ENCODE measurements at regions not wholly inside any gene's neighbourhood (a gene's known extent, or its start where the extent isn't known, plus 50 kb on each side); places are given as distances from the start of the nearest gene placed in this dataset.

DNA sequence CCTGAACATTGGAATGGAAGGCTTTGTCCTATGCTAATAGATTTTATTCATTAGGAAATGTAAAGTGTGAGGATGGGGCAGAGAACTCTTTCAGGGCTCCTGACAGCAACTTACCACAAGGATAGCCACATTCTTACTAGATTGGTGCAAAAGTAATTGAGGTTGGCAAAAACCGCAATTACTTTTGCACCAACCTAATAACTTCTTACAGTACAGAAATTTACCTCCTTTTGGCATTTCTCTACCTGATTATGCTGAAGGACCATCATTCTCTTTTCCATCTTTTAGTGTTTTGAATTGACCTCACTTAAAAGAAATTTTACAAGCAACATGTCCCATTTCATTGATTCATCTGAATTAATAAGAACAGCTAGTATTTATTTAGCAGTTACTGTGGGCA is 109.2 kb upstream of the AP1S2 start:
- TF ChIP-seq YY1 (IDR thresholded peaks at IDR 0.05; ENCODE audit: insufficient read depth, insufficient read length): no peak
- no peak for TF ChIP-seq ZNF274 (IDR thresholded peaks at IDR 0.05; ENCODE audit: low read depth, low read length)
- TF ChIP-seq SUZ12 (IDR thresholded peaks at IDR 0.05; ENCODE audit: extremely low read depth, insufficient read depth, insufficient read length): no peak
- Histone ChIP-seq H3K27me3 (ENCODE audit: insufficient read depth, insufficient read length) (no peaks in the 10 kb centered on the region), H3K4me3 (ENCODE audit: insufficient read length, low read depth) (no peak overlapping the region)

DNA sequence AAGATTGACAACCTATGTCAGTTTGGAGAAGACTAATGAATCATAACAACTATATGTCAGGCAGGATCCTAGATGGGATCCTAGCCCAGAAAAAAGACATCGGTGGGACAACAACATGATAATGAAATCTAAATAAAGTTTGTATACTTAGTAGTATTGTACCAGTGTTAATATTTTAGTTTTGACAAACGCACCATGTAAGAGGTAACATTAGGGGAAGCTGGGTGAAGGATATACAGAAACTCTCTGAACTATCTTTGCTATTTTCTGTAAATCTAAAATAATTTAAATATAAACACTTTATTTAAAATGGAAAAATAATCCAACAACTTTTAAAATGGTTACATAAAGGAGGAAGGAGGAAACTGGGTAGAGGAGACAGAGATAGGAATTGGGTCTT is 105.6 kb upstream of the AP1S2 start:
- no peaks in the 10 kb centered on the region for H3K36me3 ChIP-seq (ENCODE audit: insufficient read depth, insufficient read length, low read length)
- H3K4me3 ChIP-seq (ENCODE audit: insufficient read length, low read depth): no peak overlapping the region
- no peak for DNase-seq (ENCODE audit: low read depth, low spot score)
- no peaks in the 10 kb centered on the region for H3K9me3 ChIP-seq (ENCODE audit: insufficient read depth, low read length)
- TF ChIP-seq SUZ12 (IDR thresholded peaks at IDR 0.05; ENCODE audit: extremely low read depth, insufficient read depth, insufficient read length): no peak
- no peak for TF ChIP-seq ZNF274 (IDR thresholded peaks at IDR 0.05; ENCODE audit: low read depth, low read length)
- TF ChIP-seq YY1 (IDR thresholded peaks at IDR 0.05; ENCODE audit: insufficient read depth, insufficient read length): no peak
- H3K27me3 ChIP-seq (ENCODE audit: insufficient read depth, insufficient read length): no peaks in the 10 kb centered on the region
- no peak overlapping the region for H3K9ac ChIP-seq (ENCODE audit: insufficient read length, low read depth)
- H3K4me1 ChIP-seq (ENCODE audit: insufficient read depth, insufficient read length): no peaks in the 10 kb centered on the region

More for the DNA sequence above, 109.2 kb upstream of the AP1S2 start:
- Histone ChIP-seq H3K9ac (ENCODE audit: insufficient read length, low read depth) (no peak overlapping the region), H3K4me1 (ENCODE audit: insufficient read depth, insufficient read length) (no peaks in the 10 kb centered on the region), H3K36me3 (ENCODE audit: insufficient read depth, insufficient read length, low read length) (no peaks in the 10 kb centered on the region), H3K9me3 (ENCODE audit: insufficient read depth, low read length) (no peaks in the 10 kb centered on the region)
- no peak for DNase-seq (ENCODE audit: low read depth, low spot score)

DNA sequence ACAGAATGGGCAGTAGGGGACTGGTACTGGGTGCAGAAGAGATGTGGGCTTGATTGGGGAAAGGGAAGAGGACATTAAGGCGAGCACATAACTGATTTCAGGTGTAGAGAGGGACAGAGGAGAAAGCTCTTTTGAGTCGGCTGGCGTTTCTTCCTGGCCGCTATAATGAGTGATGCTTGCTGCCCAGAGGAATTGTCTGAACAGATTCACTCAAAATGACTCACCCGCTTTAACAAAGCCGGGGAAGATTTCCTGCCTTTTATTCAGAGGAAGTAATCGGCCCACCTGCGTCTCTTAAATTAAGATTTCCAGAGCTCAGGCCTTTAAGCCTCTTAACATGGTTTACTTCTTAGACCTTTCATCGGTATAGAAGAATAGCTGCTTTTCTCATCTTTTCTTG is 102.1 kb upstream of the AP1S2 start:
- H3K4me3 ChIP-seq (ENCODE audit: insufficient read length, low read depth): no peak overlapping the region
- peak; percentile 82 for DNase-seq (ENCODE audit: low read depth, low spot score)
- H3K9ac ChIP-seq (ENCODE audit: insufficient read length, low read depth): no peak overlapping the region
- no peaks in the 10 kb centered on the region for H3K36me3 ChIP-seq (ENCODE audit: insufficient read depth, insufficient read length, low read length)
- H3K9me3 ChIP-seq (ENCODE audit: insufficient read depth, low read length): no peaks in the 10 kb centered on the region
- no peak for TF ChIP-seq SUZ12 (IDR thresholded peaks at IDR 0.05; ENCODE audit: extremely low read depth, insufficient read depth, insufficient read length)
- TF ChIP-seq ZNF274 (IDR thresholded peaks at IDR 0.05; ENCODE audit: low read depth, low read length): no peak
- no peak for TF ChIP-seq YY1 (IDR thresholded peaks at IDR 0.05; ENCODE audit: insufficient read depth, insufficient read length)
- no peaks in the 10 kb centered on the region for H3K4me1 ChIP-seq (ENCODE audit: insufficient read depth, insufficient read length)
- no peaks in the 10 kb centered on the region for H3K27me3 ChIP-seq (ENCODE audit: insufficient read depth, insufficient read length)

DNA sequence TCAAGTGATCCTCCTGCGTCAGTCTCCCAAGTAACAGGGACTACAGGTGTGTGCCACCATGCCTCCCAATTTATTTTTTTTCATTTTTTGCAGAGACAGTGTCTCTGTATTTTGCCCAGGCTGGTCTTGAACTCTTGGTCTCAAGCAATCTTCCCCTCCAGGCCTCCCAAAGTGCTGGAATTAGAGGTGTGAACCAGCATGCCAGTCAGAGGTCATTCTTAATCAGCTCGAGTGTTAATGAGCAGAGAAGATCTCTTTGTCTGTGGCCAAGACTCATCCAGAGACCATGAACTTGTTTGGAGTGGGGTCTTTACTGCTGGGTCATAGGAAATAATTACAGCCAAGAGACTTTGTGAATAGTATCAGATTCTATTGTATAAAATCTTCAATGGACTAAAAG is 99.2 kb upstream of the AP1S2 start:
- Histone ChIP-seq H3K9me3 (ENCODE audit: insufficient read depth, low read length) (no peaks in the 10 kb centered on the region), H3K36me3 (ENCODE audit: insufficient read depth, insufficient read length, low read length) (no peaks in the 10 kb centered on the region), H3K4me3 (ENCODE audit: insufficient read length, low read depth) (no peak overlapping the region), H3K27me3 (ENCODE audit: insufficient read depth, insufficient read length) (no peaks in the 10 kb centered on the region), H3K4me1 (ENCODE audit: insufficient read depth, insufficient read length) (no peaks in the 10 kb centered on the region), H3K9ac (ENCODE audit: insufficient read length, low read depth) (no peak overlapping the region)
- DNase-seq (ENCODE audit: low read depth, low spot score): no peak
- no peak for TF ChIP-seq ZNF274 (IDR thresholded peaks at IDR 0.05; ENCODE audit: low read depth, low read length)
- no peak for TF ChIP-seq SUZ12 (IDR thresholded peaks at IDR 0.05; ENCODE audit: extremely low read depth, insufficient read depth, insufficient read length)

DNA sequence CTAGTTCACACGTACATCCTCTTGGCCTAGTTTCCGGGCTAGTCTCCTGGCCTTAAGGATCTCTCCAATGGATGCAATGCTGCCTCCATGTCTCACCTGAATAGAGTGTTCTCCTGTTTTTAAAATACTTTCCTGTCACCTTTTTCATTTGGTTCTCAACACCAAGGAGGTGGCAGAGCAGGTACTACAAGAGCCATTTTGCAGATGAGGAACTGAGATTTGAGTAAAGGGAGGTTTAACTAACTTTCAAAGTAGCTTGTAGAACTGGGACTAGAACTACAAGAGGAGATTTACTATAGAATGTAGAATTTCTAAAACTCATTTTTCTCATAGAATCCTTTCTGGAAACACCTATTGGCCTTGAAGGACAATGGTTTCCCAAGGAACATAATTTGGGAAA is 97.6 kb upstream of the AP1S2 start:
- Histone ChIP-seq H3K36me3 (ENCODE audit: insufficient read depth, insufficient read length, low read length) (no peaks in the 10 kb centered on the region), H3K27me3 (ENCODE audit: insufficient read depth, insufficient read length) (no peaks in the 10 kb centered on the region), H3K9ac (ENCODE audit: insufficient read length, low read depth) (no peak overlapping the region), H3K4me1 (ENCODE audit: insufficient read depth, insufficient read length) (no peaks in the 10 kb centered on the region), H3K9me3 (ENCODE audit: insufficient read depth, low read length) (no peaks in the 10 kb centered on the region), H3K4me3 (ENCODE audit: insufficient read length, low read depth) (no peak overlapping the region)
- no peak for DNase-seq (ENCODE audit: low read depth, low spot score)
- TF ChIP-seq SUZ12 (IDR thresholded peaks at IDR 0.05; ENCODE audit: extremely low read depth, insufficient read depth, insufficient read length) (no peak), ZNF274 (IDR thresholded peaks at IDR 0.05; ENCODE audit: low read depth, low read length) (no peak), YY1 (IDR thresholded peaks at IDR 0.05; ENCODE audit: insufficient read depth, insufficient read length) (no peak)

DNA sequence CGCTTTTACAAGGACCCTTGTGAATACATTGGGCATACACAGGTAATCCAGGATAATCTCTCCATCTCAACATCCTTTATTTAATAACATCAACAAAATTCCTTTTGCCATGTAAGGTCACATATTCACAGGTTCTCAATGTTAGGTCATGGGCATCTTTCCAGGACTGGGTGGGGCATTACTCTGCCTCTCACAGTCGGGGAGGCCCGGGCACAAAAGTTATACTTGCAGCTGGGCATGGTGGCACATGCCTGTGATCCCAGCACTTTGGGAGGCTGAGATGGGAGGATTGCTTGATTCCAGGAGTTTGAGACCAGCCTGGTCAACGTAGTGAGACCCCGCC is 93.7 kb upstream of the AP1S2 start:
- Histone ChIP-seq H3K9ac (ENCODE audit: insufficient read length, low read depth) (no peak overlapping the region), H3K4me1 (ENCODE audit: insufficient read depth, insufficient read length) (no peaks in the 10 kb centered on the region), H3K4me3 (ENCODE audit: insufficient read length, low read depth) (no peak overlapping the region), H3K36me3 (ENCODE audit: insufficient read depth, insufficient read length, low read length) (no peaks in the 10 kb centered on the region), H3K27me3 (ENCODE audit: insufficient read depth, insufficient read length) (no peaks in the 10 kb centered on the region), H3K9me3 (ENCODE audit: insufficient read depth, low read length) (no peaks in the 10 kb centered on the region; the same call in 1 of the 2 replicates)
- no peak for DNase-seq (ENCODE audit: low read depth, low spot score)
- TF ChIP-seq ZNF274 (IDR thresholded peaks at IDR 0.05; ENCODE audit: low read depth, low read length) (no peak), YY1 (IDR thresholded peaks at IDR 0.05; ENCODE audit: insufficient read depth, insufficient read length) (no peak), SUZ12 (IDR thresholded peaks at IDR 0.05; ENCODE audit: extremely low read depth, insufficient read depth, insufficient read length) (no peak)

DNA sequence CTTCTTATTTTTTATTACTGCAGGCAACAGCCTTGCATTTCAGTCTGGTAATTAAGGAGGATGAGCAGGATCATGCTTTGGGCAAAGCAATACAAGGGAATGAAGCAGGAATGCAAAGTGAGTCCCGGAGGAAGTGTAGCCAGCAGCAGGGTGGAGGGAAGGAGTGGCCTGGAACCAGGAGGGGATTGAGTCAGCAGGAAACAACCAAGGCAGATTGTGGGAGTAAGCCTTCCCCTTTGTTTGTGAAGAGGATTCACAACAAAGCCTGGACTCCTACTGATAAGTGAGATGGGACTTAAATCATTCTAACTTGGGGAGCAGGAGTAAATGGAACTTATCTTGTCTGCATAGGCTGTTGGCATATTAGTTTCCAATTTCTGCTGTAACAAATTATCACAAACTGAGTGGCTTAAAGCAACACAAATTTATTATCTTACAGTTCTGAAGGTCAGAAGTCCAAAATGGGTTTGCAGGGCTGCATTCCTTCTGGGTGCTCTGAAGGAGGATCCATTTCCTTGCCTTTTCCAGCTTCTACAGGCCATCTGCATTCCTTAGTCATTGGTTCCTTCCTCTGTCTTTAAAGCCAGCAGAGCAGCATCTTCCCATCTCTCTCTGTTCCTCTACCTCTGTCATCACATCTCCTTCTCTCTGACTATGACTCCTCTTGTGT is 93.2 kb upstream of the AP1S2 start:
- no peaks in the 10 kb centered on the region for H3K27me3 ChIP-seq (ENCODE audit: insufficient read depth, insufficient read length)
- no peak for TF ChIP-seq ZNF274 (IDR thresholded peaks at IDR 0.05; ENCODE audit: low read depth, low read length)
- no peak for TF ChIP-seq YY1 (IDR thresholded peaks at IDR 0.05; ENCODE audit: insufficient read depth, insufficient read length)
- TF ChIP-seq SUZ12 (IDR thresholded peaks at IDR 0.05; ENCODE audit: extremely low read depth, insufficient read depth, insufficient read length): no peak
- H3K36me3 ChIP-seq (ENCODE audit: insufficient read depth, insufficient read length, low read length): no peaks in the 10 kb centered on the region
- no peak overlapping the region for H3K9ac ChIP-seq (ENCODE audit: insufficient read length, low read depth)
- no peak overlapping the region for H3K4me3 ChIP-seq (ENCODE audit: insufficient read length, low read depth)
- no peaks in the 10 kb centered on the region; the same call in 1 of the 2 replicates for H3K9me3 ChIP-seq (ENCODE audit: insufficient read depth, low read length)
- peak; percentile 71 for DNase-seq (ENCODE audit: low read depth, low spot score)
- H3K4me1 ChIP-seq (ENCODE audit: insufficient read depth, insufficient read length): no peaks in the 10 kb centered on the region
